Colonic mucosa (tissue), 4 donors: ENCODE measurements at regions not wholly inside any gene's neighbourhood (a gene's known extent, or its start where the extent isn't known, plus 50 kb on each side); places are given as distances from the start of the nearest gene placed in this dataset.

ENCODE experiments used
- DNase-seq: peaks from one replicate; pipeline ENCODE4 v3.0.0-alpha.2; 2020
- H3K27ac ChIP-seq: fragments of 200-600 bp; one replicate; pipeline ENCODE4 v1.8.0; 2021
- H3K27me3 ChIP-seq: fragments of 200-600 bp; one replicate; pipeline ENCODE4 v1.8.0; 2021
- H3K36me3 ChIP-seq: fragments of 200-600 bp; one replicate; pipeline ENCODE4 v1.8.0; 2021
- H3K4me1 ChIP-seq: fragments of 200-600 bp; one replicate; pipeline ENCODE4 v1.8.0; 2021; ENCODE audit warnings: mild to moderate bottlenecking
- H3K4me3 ChIP-seq: fragments of 200-600 bp; one replicate; pipeline ENCODE4 v1.8.0; 2021
- H3K9ac ChIP-seq, 2 donors: one replicate each; pipeline ENCODE4 v1.7.0; 2013; ENCODE audit warnings: control low read depth in 2 of 2, low read depth in 2 of 2, low read length in 2 of 2
- H3K9me3 ChIP-seq: fragments of 200-600 bp; one replicate; pipeline ENCODE4 v1.8.0; 2021
- CTCF ChIP-seq: fragments of 200-600 bp; IDR thresholded peaks from one replicate; pipeline ENCODE4 v1.8.0; 2022; ENCODE audit warnings: antibody characterized with exemption, mild to moderate bottlenecking
- intact Hi-C: fragments of 100-400 bp; cut with DNase I; formaldehyde crosslinking; loops from one replicate; pipeline ENCODE4 v1.14.1; 2022
- donor health status: healthy.
- donor health status: DM: no; HTN: no; CAD: no.
- donor health status: DM: no; HTN: no; CAD: no.

- H3K27me3 ChIP-seq = no peaks in the 10 kb centered on the region
- no peaks in the 10 kb centered on the region for H3K9me3 ChIP-seq
- DNase-seq = no peak
- no peak for TF ChIP-seq CTCF
- intact Hi-C loops = no loop called here
- H3K9ac ChIP-seq = no peak overlapping the region
- no peak overlapping the region for H3K27ac ChIP-seq
- H3K4me1 ChIP-seq = no peaks in the 10 kb centered on the region
- H3K36me3 ChIP-seq = no peaks in the 10 kb centered on the region
- no peak overlapping the region for H3K4me3 ChIP-seq
Observed at GRCh38 chr18:39421276-39421675, 1855.7 kb upstream of the CELF4 start.

GRCh38 chr18:39419315-39419714 is 1853.7 kb upstream of the CELF4 start:
- no peak for DNase-seq
- Histone ChIP-seq H3K4me1 (no peaks in the 10 kb centered on the region), H3K36me3 (no peaks in the 10 kb centered on the region), H3K27me3 (no peaks in the 10 kb centered on the region), H3K9ac (no peak overlapping the region), H3K4me3 (no peak overlapping the region), H3K27ac (no peak overlapping the region), H3K9me3 (no peaks in the 10 kb centered on the region)
- intact Hi-C loops = no loop called here
- TF ChIP-seq CTCF = no peak

GRCh38 chr18:39415471-39415870 is 1849.9 kb upstream of the CELF4 start:
- Histone ChIP-seq H3K9ac (no peak overlapping the region), H3K4me1 (no peaks in the 10 kb centered on the region), H3K9me3 (no peaks in the 10 kb centered on the region), H3K4me3 (no peak overlapping the region), H3K27ac (no peak overlapping the region), H3K36me3 (no peaks in the 10 kb centered on the region), H3K27me3 (no peaks in the 10 kb centered on the region)
- DNase-seq = no peak
- TF ChIP-seq CTCF = no peak
- intact Hi-C loops = no loop called here

GRCh38 chr18:39414009-39414700 is 1848.6 kb upstream of the CELF4 start:
- DNase-seq = no peak

DNA sequence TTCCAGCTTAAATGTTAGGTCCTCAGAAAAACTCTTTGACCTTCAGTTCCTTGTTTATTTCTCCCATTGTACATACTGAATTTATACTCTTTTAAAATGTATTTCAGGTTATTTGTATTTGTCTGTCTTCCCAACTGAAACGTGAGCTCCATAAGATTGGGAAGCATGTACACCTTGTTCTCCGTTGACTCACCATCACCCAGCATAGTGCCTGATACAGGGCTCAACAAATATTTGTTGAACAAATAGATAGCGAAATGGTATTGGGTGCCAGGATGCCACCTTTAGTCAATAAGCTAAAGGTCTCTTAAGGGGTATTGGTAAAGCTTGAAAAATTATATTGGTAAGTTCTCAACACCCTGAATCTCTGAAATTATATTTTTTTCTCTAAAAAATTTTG is 1841.3 kb upstream of the CELF4 start:
- Histone ChIP-seq H3K4me1 (no peaks in the 10 kb centered on the region), H3K27me3 (no peaks in the 10 kb centered on the region), H3K9me3 (no peaks in the 10 kb centered on the region), H3K36me3 (no peaks in the 10 kb centered on the region), H3K9ac (no peak overlapping the region), H3K4me3 (no peak overlapping the region), H3K27ac (no peak overlapping the region)
- DNase-seq = no peak
- TF ChIP-seq CTCF = no peak
- intact Hi-C loops = no loop called here

More at GRCh38 chr18:39414009-39414700, 1848.6 kb upstream of the CELF4 start:
- intact Hi-C loops = no loop called here
- Histone ChIP-seq H3K4me3 (no peak overlapping the region), H3K27me3 (no peaks in the 10 kb centered on the region), H3K9ac (no peak overlapping the region), H3K9me3 (no peaks in the 10 kb centered on the region), H3K27ac (no peak overlapping the region), H3K36me3 (no peaks in the 10 kb centered on the region), H3K4me1 (no peaks in the 10 kb centered on the region)
- TF ChIP-seq CTCF = no peak
